ENCODE measurements at regions not wholly inside any gene's neighbourhood (a gene's known extent, or its start where the extent isn't known, plus 50 kb on each side); places are given as distances from the start of the nearest gene placed in this dataset.

- H3K9ac ChIP-seq (ENCODE audit: low read depth, low read length), result no peak overlapping the region
- intact Hi-C loops (cut with micrococcal nuclease) (no loop called here), in situ Hi-C loops (cut with MboI; ENCODE audit: low sequenced_read_pairs) (no loop called here), dilution Hi-C loops (cut with HindIII; ENCODE audit: low sequenced_read_pairs, unreplicated experiment) (no loop called here)
- no peak overlapping the region for H3K4me2 ChIP-seq (ENCODE audit: low read depth, low read length)
- H3K9me3 ChIP-seq (ENCODE audit: control insufficient read depth, insufficient read depth, low read length), result no peaks in the 10 kb centered on the region
- H3K14ac ChIP-seq (replicated peaks; ENCODE audit: low read depth, low read length), result no peak overlapping the region
- H4K91ac ChIP-seq (ENCODE audit: insufficient read depth, low read depth, low read length), result no peak overlapping the region
- TF ChIP-seq ELK1 (IDR thresholded peaks at IDR 0.05; ENCODE audit: borderline replicate concordance, low read depth, low read length) (no peak), MAFK (IDR thresholded peaks at IDR 0.05; ENCODE audit: low read depth, low read length) (peak; percentile 58)
- H2BK15ac ChIP-seq (ENCODE audit: low read depth, low read length), result no peak overlapping the region
- no peak overlapping the region for H2BK5ac ChIP-seq (ENCODE audit: low read depth, low read length, poor library complexity, severe bottlenecking)
- BruUV-seq (replicated peaks), result no TSS peak
- ATAC-seq (ENCODE audit: low read depth) (no peak), DNase-seq (no peak)
- no peak overlapping the region for H3K4ac ChIP-seq (ENCODE audit: low read depth, low read length)
- H2BK20ac ChIP-seq (ENCODE audit: low read depth, low read length), result no peak overlapping the region
- no peaks in the 10 kb centered on the region for H3K79me1 ChIP-seq (ENCODE audit: low read depth in 1 of 2, low read length in 2 of 2)
- H3K27me3 ChIP-seq (ENCODE audit: control insufficient read depth, insufficient read depth, low read length), result no peaks in the 10 kb centered on the region
- H3K56ac ChIP-seq (ENCODE audit: extremely low read depth, insufficient read depth, low read length), result no peak overlapping the region
- CTCF ChIA-PET, result no interaction called here
- H3K27ac ChIP-seq (ENCODE audit: insufficient read depth, low read length), result no peak overlapping the region
- POLR2A ChIA-PET (ENCODE audit: unreplicated experiment), result no interaction called here
- H3K36me3 ChIP-seq (ENCODE audit: control insufficient read depth, insufficient read depth, low read length), result no peaks in the 10 kb centered on the region
- peaks cover 3% of the 10 kb centered on the region; the same call in 1 of the 2 replicates for H3K4me1 ChIP-seq (ENCODE audit: control insufficient read depth, insufficient read depth, low read length)
- no peak overlapping the region for H2AFZ ChIP-seq (replicated peaks; ENCODE audit: low read length, poor library complexity)
- H4K5ac ChIP-seq (ENCODE audit: low read depth, low read length), result no peak overlapping the region
- no peaks in the 10 kb centered on the region for H4K20me1 ChIP-seq (ENCODE audit: insufficient read depth, low read length)
- H3K18ac ChIP-seq (ENCODE audit: low read depth, low read length), result no peak overlapping the region
- no peak overlapping the region for H3K4me3 ChIP-seq (ENCODE audit: insufficient read depth, low read depth, low read length)
- H3K23ac ChIP-seq (ENCODE audit: low read depth, low read length), result no peak overlapping the region
- H3K9me1 ChIP-seq (ENCODE audit: insufficient read depth, low read length), result no peaks in the 10 kb centered on the region
- no peak overlapping the region for H2AK9ac ChIP-seq (replicated peaks; ENCODE audit: low read depth, low read length, poor library complexity)
- WGBS, 2 experiments (ENCODE audit: extremely low coverage in 2 of 2, insufficient read length in 1 of 2), result no CpG with 5 or more reads among the region's 3 CpGs
- no peak overlapping the region for H2AK5ac ChIP-seq (ENCODE audit: low read depth, low read length)
- H2BK120ac ChIP-seq (ENCODE audit: low read depth, low read length), result no peak overlapping the region
- H4K8ac ChIP-seq (ENCODE audit: low read depth in 2 of 2, low read length in 2 of 2), result no peak overlapping the region
Measured at GRCh38 chr7:115113131-115113530, 191.2 kb downstream of the MDFIC start.
